GM19463 (cell line): ENCODE measurements at regions not wholly inside any gene's neighbourhood (a gene's known extent, or its start where the extent isn't known, plus 50 kb on each side); places are given as distances from the start of the nearest gene placed in this dataset.

ENCODE experiments used
- ATAC-seq: cut with Tn5 transposase; IDR thresholded peaks from one replicate; pipeline ENCODE4 v1.9.1; 2021; ENCODE audit warnings: mild to moderate bottlenecking, moderate library complexity; ENCODE audit not compliant: unreplicated experiment

DNA sequence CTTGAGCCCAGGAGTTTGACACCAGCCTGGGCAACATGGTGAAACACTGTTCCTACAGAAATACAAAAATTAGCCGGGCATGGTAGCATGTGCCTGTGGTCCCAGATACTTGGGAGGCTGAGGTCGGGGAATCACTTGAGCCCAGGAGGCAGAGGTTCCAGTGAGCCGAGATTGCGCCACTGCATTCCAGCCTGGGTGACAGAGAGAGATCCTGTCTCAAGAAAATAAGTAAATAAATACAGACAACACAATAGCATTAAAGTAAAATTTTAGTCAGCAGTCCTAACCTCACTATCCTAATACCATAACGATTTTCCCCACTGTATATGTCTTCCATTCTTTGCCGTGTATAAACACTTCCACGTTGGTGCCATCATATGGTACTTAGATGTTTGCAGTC lies 83.0 kb upstream of the MBOAT2 start:
- ATAC-seq = no peak

DNA sequence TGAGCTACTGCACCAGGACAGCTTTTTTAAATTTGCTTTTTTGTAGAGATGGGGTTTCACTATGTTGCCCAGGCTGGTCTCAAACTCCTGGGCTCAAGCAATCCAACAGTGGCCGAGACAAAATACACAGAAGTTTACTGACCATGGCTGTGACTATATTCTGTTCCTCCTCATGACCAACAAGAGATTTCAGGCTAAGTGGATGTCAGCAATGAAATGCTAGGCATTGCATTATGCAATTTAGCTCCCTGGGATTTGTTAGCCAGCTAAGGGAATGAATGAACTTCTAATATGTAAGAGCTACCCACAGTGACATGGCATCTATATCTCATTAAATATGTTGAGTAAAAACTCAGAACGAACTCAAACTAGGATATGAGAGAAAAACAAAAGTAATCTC lies 81.9 kb upstream of the MBOAT2 start:
- ATAC-seq = no peak

DNA sequence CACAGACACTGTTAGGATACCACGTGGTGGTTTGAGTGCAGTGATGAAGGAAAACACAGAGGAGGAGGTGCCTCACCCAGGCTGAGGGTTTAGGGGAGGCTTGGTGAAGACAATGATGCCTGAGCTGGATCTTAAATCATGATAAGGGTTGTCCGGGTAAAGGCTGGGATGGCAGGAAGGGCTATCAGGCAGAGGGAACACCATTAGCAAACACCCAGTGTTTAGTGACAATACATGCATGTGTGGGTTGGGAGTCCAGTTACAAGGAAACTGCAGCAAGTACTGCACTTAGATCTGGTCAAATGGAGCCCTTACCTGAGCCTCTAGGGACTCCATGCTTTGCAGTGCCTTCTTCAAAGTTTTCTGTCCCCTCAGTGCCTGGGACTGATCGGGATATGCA lies 79.8 kb upstream of the MBOAT2 start:
- ATAC-seq = no peak

DNA sequence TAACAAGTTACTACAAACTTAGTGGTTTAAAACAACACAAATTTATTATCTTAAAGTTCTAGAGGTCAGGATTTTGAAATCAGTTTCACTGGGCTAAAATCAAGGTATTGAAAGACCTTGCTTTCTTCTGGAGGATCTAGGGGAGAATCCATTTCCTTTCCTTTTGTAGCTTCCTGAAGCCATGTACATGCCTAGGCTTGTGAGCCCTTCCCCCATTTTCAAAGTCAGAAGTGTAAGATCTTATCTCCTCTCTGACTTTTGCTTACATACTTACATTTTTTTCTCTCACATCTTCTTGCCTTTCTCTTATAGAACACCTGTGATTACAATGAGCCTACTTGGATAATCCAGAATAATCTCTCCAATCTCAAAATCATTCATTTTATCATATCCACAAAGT lies 78.7 kb upstream of the MBOAT2 start:
- no peak for ATAC-seq

DNA sequence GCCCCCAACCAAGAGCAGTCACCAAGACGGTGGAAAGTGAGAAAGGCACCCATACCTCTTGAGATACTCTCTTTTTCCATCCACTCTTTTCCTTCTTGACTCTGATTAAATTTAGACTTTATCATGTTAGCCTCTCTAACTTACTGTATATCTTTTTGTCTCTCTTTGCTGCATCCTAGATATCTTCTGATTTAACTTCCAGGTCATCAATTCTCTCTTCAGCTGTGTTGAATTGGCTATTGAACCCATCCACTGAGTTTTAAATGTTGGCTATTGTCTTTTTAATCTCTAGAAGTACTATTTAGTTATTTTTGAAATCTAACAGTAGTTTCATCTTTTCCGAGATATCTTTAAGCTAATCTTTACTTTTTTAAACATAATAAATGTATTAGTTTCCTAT lies 78.3 kb upstream of the MBOAT2 start:
- ATAC-seq = no peak

DNA sequence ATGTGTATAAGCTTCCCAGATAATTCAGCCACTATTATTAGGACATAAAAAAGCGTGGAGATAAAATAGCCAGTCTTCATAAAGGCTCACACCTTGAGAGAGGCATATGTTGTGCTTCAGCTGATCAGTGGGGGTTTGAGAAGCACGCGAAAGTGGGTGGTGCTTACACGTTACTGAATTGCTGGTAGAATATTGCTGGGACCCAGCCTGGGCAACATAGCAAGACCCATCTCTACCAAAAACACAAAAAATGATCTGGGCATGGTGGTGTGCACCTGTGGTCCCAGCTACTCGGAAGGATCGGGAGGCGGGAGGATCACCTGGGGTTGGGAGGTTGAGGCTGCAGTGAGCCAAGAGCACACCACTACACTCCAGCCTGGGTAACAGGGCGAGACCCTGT lies 74.9 kb upstream of the MBOAT2 start:
- ATAC-seq = no peak

DNA sequence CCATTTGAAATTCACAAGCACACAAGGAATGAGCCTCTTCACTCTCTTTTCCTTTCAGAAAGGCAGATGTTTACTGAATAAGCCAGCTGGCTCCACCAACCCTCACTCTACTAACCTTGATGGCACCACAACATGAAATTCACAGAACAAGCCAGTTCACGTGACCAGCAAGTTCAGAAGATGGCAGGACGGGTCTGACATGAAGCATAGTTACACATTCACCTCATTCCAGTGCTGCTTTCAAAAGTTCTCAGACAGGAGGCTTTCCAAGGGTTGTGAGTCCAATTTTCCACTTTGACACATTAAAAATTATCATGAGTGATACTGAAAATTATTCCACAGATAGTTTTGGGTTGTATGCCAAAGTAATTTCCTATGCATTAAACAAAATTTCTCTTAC lies 74.2 kb upstream of the MBOAT2 start:
- ATAC-seq = no peak

DNA sequence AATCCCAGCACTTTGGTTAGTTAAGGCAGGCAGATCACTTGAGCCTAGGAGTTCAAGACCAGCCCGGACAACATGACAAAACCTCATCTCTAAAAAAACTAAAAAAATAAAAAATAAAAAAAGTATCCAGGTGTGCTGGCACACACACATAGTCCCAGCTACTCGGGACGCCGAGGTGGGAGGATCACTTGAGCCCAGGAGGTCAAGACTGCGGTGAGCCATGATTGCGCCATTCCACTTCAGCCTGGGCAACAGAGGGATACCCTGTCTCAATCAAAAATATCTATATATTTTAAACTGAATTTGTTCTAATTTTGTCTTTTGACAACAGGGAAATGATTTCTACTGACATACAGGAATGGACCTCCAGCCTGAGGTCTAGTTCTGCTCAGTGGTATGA lies 73.3 kb upstream of the MBOAT2 start:
- no peak for ATAC-seq

DNA sequence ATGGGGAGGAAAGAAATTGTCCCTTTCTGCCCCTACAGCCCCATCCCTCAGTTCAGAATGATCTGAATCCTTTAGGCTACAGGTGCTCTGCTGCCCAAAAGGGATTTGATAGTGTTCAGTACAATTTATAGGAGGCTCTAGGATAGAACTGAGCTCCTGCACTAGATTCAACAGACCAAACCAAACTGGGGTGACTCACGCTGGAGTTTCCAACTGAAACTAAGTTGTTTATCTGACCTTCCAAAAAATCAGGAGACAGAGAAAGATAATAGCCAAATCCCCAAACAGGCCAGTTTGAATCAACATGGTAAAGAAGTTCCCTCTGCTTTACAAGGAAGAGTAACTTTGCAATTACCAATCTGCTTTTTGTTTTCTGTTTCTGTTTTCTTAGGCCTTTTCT lies 72.7 kb upstream of the MBOAT2 start:
- no peak for ATAC-seq

DNA sequence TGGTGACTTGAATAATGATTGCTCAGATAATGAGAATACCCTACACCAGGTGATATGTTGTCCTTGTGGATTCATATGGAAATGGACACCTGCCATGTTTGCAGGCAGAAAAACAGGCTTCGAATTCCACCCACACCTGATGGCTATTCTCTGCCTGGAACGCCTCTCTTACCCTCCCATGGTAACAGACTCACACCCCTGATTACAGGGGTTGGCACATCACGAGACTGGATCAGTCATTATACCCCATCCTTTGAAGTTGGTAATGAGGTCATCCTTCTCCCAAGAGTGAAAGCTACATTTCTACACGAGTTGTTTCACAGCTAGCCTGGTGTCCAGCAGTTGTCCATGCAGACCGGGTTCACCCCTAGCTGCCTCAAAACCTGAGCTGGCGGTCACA lies 71.4 kb upstream of the MBOAT2 start:
- ATAC-seq = no peak

DNA sequence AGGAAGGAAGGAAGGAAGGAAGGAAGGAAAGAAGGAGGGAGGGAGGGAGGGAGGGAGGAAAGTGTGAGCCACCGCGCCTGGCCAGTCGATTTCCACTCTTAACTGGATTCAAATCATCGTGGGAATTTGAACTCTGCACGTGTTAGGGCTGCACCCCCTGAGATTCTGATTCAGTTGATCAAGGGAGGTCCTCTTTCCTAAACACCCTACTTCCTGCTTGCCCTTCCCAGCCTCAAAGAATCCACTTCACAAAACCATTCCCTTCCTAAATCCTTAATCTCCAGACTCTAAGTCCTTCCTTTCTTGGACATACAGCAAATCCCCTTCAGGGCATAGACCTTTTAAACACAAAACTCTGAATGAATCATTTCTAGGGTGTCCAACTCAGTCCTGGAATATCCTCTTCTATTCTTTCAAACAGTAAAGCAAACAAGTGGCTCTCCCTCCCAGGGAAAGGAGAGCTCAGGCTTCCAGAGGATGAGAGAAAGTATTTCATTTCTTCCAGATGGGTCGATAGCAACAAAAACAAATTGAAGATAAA lies 68.2 kb upstream of the MBOAT2 start:
- ATAC-seq = no peak

DNA sequence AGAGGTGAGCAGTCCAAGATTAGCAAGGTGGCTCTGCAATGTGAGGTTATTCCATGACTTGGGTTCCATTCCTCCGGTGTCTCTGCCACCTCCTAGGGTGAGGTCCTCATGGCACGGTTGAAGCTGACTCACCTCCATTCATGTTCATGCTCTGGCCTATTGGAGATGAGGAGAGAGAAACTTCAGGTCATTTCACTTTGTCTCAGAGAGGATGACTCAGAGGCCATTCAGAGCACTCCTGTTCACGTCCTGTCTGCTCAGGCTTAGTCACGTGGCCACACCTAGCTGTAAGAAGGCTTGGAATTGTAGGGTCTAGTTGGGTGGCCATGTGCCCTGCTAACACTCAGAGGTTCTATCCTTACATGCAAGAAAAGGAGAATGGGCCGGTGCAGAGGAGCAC lies 67.5 kb upstream of the MBOAT2 start:
- ATAC-seq = peak; percentile 65

DNA sequence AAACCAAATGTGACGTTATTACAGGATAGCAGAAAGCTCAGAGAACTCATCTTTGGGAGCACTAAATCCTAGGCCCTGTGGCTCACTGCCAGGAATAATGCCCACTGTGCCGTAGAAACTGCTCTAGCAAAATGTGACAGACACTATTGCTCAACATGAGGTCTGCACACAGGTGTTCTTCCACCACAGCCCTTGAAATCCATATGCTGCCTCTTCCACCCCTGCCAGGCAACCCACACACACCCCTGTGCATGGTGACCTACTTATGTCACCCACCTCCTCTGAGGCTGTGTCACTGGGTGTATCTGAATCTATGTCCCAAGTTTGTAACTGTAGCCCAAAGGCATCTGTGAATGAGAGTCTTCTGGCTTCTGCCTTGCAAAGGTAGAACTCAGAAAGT lies 66.1 kb upstream of the MBOAT2 start:
- no peak for ATAC-seq

DNA sequence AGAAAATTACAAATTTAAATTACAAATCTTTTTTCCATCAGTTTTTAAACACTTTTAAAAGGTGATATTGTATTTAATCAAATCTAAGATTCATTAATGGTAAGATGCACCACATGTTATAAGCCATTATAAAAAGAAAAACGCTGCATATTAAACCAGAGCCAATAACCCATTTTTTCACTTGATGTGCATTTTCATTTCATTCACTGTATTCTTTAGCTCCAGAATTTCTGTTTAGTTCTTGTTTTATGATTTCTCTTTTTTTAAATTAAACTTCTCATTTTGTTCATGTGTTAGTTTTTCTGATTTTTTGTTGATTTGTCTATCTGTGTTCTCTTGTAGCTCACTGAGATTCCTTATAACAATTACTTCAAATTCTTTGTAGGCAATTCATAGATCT lies 62.4 kb upstream of the MBOAT2 start:
- ATAC-seq = no peak

DNA sequence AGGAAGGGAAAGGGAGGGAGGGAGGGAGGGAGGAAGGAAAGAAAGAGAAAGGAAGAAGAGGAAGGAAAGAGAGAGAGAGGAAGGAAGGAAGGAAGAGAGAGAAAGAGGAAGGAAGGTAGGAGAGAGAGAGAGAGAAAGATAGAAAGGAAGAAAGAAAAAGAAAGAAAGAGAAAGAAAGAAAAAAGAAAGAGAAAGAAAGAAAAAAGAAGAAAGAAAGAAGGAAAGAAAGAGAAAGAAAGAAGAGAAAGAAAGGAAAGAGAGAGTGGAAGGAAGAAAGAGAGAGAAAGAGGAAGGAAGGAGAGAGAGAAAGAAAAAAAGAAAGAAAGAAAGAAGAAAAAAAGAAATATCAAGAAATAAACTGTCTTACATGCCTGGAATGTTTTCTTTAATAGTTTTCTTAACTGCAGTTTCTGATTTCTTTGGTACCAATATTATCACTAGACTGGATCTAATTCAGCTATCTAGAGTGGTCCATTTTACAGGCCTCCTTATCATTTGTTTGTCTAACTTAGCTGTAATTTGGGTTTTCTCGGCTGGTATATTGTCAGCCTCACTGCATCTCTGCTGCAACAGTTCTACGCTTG lies 59.6 kb upstream of the MBOAT2 start:
- no peak for ATAC-seq

DNA sequence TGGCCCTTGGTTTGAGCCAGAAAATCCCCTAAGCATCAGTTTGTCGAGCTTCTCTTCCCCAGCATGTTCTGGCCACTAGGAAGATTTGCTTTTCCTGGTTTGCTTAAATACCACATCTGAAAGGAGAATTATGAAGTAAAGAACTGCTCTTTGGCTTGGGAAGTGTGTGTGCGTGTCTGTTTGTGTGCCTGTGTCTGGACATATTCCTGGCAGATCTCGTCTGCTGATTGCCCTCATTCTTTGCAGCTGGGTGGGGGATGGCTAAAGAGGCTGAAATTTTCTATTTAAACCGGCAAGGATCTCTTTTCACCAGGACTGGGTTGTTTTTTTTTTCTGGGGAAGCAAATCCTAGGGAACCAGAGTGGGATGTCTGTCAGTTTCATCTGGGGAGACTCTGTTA lies 57.3 kb upstream of the MBOAT2 start:
- ATAC-seq = no peak

DNA sequence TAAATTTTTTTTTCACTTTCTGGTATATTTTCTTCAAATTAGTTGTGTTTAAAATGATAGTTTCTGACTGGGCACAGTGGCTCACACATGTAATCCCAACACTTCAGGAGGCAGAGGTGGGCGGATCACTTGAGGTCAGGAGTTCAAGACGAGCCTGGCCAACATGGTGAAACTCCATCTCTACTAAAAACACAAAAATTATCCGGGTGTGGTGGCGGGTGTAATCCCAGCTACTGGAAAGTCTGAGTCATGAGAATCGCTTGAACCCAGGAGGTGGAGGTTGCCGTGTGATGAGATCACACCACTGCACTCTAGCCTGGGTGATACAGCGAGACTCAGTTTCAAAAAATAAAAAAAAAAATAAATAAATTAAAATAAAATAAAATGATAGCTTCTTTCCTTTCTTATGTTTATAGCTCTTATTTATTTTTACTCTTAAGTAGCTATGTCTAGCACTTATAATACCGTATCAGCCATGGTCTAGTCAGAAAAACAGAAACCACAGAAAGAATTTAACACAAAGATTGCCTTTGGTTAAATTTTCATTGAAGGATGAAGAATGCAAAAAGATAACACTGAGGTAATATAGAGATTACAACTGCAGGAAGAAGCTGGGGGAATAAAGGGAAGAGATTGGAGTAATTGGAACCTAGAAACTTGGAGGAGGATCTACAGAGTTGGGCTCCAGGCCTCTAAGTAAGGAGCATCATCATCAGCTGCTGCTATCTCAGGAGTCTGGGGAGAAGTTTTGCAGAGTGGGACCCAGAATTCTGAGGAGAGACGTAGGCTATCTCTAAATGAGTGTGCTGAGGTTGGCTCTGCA lies 54.7 kb upstream of the MBOAT2 start:
- ATAC-seq = no peak

DNA sequence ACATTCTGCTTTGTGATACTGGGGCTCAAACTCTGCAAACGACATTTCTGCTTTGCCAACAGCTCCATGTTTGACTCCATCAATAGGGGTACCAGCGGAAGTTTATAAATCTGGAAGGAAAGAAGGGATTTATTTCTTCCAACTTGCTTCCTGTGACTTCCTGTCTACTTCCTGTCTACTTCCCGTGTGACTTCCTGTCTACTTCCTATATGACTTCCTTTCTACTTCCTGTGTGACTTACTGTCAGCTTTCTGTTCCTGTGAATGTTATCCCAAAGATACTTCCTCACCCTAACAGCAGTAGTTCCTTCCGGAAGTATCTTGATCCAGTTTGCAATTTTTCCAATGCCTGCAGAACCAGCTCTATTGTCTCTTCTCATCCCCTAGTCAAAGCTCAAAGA lies 52.0 kb upstream of the MBOAT2 start:
- ATAC-seq = no peak

DNA sequence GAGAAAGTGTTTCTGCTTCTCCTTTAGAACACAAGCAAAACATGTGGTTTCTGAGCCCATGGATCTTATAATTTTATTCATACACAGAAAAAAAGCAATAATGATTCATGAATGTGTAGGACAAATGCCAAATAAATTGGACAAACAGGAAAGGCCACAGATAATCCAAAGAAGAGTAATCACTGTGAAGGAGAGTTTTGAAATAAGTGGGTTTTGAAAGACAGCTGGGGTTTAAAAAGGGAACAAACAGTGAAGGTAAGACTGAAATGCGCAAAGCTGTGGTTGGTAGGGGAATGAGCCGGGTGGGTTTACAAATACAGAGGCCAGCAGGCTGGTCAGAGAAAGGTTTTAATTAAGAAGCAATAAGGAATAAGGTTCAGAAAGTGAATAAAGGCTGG lies 50.0 kb upstream of the MBOAT2 start:
- no peak for ATAC-seq
